ENCODE measurements at regions not wholly inside any gene's neighbourhood (a gene's known extent, or its start where the extent isn't known, plus 50 kb on each side); places are given as distances from the start of the nearest gene placed in this dataset.

GRCh38 chr1:83813576-83813975 lies 185.4 kb downstream of the TTLL7 start:
- no peak for DNase-seq
- no peaks in the 10 kb centered on the region for H3K27me3 ChIP-seq
- H3K36me3 ChIP-seq, result no peaks in the 10 kb centered on the region
- H3K9me3 ChIP-seq, result no peaks in the 10 kb centered on the region
- no peak overlapping the region for H3K4me3 ChIP-seq

DNA sequence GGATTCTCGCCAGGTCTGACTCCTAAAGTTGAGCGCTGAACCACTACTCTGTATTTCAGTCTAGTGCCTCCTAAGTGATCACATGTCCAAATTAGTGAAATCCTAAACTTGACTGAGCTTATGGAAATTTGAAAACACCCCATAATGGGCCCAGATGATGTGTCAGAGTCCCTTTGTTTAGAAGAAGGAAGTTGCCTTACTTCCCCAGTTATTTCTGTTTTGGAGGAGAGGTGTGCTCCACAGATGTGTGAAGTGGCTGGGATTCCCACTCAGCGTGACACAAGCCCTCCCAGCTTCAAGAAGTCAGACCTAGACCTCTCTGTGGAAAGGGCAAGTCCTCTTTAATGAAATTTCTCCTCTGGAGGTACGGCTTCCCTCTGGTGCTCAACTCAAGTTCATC lies 188.8 kb downstream of the TTLL7 start:
- no peaks in the 10 kb centered on the region for H3K27me3 ChIP-seq
- no peaks in the 10 kb centered on the region for H3K36me3 ChIP-seq
- no peak overlapping the region for H3K4me3 ChIP-seq
- no peak for DNase-seq
- H3K9me3 ChIP-seq, result no peaks in the 10 kb centered on the region

DNA sequence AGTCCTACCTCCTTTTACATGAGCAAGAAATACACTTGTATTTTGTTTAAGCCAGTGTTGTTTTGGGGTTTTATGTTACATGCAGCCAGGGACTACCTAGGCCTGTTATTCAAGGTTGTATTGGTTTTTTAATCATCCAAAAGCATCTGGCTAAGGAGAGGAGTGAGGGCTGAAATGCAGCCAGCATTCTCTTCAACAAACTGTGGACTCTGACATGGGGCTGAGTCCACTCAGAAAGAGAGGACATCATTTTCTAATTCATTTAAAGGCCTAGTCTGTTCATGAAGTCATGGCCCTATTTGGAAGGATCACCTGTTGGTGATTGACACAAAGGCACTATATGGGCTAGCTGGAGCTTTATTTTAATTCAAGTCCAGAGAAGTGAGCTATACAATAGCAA lies 190.4 kb downstream of the TTLL7 start:
- H3K27me3 ChIP-seq, result no peaks in the 10 kb centered on the region
- H3K9me3 ChIP-seq, result no peaks in the 10 kb centered on the region
- DNase-seq, result no peak
- no peak overlapping the region for H3K4me3 ChIP-seq
- no peaks in the 10 kb centered on the region for H3K36me3 ChIP-seq

DNA sequence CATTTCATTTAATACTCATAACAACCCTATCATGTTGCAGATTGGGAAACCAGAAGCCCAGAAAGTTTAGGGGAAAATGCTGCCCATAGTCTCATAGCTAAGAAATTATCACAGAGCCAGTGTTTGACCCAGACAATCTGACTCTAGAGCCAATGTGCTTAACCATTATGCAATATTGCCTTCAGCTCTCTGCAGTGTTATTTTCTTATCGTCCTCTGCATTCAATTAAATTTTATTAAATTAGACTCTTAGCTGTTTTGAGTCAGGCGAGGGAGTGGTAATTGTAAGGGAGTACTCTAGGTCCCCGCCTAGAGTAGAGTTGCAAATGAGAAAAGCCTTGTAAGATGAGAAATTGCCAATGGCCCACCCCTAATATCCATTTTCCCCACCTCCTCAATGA lies 191.1 kb downstream of the TTLL7 start:
- H3K36me3 ChIP-seq, result no peaks in the 10 kb centered on the region
- H3K27me3 ChIP-seq, result no peaks in the 10 kb centered on the region
- H3K9me3 ChIP-seq, result no peaks in the 10 kb centered on the region
- no peak for DNase-seq
- H3K4me3 ChIP-seq, result no peak overlapping the region

DNA sequence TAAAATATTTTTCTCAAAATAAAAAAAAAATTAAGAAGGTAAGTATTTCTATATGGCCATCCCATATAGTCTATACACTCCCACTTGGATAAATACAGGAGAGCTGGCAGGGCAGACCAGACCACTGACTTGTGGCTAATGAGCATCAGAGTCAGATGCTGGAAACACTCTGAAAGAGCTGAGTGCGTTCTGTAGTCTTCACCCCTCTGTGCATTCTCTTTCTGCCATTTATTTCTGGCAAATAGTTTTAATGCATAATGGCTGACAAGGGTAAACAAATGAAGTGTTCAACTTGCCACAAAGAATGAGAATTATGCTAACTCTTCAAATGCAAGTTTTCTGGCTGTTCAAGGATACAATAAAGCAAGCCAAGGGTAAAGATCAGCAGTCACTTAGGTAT lies 191.7 kb downstream of the TTLL7 start:
- no peak for DNase-seq
- H3K9me3 ChIP-seq, result no peaks in the 10 kb centered on the region

GRCh38 chr1:83805921-83806320 lies 193.0 kb downstream of the TTLL7 start:
- no peaks in the 10 kb centered on the region for H3K27me3 ChIP-seq
- no peak overlapping the region for H3K4me3 ChIP-seq
- H3K9me3 ChIP-seq, result no peaks in the 10 kb centered on the region
- no peak for DNase-seq
- no peaks in the 10 kb centered on the region for H3K36me3 ChIP-seq

More for the DNA sequence above, 191.7 kb downstream of the TTLL7 start:
- Histone ChIP-seq H3K27me3 (no peaks in the 10 kb centered on the region), H3K4me3 (no peak overlapping the region), H3K36me3 (no peaks in the 10 kb centered on the region)

DNA sequence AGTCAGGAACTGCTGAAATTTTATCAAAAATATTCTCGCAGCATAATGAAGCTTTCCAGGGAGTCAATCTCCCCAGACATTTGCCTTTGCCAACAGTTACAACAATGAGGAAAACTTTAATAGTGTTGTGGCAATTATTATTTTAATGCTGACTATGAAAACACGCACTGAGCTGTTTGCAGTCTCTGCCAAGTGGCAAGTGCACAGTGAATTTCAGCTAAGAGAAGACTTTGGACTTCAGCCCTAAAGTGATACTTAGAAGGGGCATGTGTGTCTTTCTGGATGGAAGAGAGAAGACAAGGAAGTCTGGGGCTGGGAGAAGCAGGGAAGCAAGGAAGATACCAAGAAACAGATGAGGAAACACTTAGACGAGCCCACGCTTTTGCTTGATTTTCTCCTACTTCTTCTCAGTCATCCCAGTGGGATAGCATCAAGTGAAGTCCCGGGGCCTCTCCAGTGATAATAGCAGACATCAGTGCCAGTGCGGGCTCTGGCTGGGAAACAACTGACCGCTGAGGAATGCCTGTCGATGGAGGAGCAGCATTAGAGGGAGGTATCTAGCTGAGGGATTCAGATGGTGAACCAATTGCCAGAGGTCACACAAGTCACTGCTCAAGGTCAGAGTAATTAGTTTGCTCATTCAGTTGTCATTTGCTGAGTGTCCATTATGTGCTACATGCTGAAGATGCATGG lies 196.3 kb downstream of the TTLL7 start:
- no peaks in the 10 kb centered on the region for H3K36me3 ChIP-seq
- H3K27me3 ChIP-seq, result no peaks in the 10 kb centered on the region
- H3K4me3 ChIP-seq, result no peak overlapping the region
- DNase-seq, result no peak
- no peaks in the 10 kb centered on the region for H3K9me3 ChIP-seq

GRCh38 chr1:83802023-83802422 lies 196.9 kb downstream of the TTLL7 start:
- Histone ChIP-seq H3K36me3 (no peaks in the 10 kb centered on the region), H3K9me3 (no peaks in the 10 kb centered on the region), H3K4me3 (no peak overlapping the region), H3K27me3 (no peaks in the 10 kb centered on the region)
- no peak for DNase-seq

DNA sequence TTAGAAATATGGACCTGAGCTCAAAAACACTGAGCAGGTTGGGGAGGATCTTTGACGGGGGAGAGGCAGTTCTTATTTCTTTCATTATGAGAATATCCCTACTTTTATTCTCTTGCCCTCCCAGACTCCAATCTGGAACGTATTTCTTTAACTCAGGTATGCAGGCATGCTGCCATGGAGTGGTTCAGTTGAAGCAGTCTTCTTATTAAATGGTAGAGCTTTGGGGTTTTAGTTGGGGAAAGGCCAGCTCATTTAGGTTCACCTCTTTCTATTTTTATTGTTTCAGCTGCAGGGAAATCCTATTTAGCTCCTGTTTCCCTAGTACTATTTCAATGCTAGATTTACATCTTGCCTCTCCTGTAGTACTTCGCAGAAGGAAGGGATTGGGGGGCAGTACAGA lies 198.9 kb downstream of the TTLL7 start:
- H3K36me3 ChIP-seq, result no peaks in the 10 kb centered on the region
- H3K9me3 ChIP-seq, result no peaks in the 10 kb centered on the region
- DNase-seq, result no peak
- H3K4me3 ChIP-seq, result no peak overlapping the region
- no peaks in the 10 kb centered on the region for H3K27me3 ChIP-seq

- no peak for DNase-seq
- Histone ChIP-seq H3K36me3 (no peaks in the 10 kb centered on the region), H3K9me3 (no peaks in the 10 kb centered on the region), H3K4me3 (no peak overlapping the region), H3K27me3 (no peaks in the 10 kb centered on the region)
Observed at GRCh38 chr1:83799594-83799993, 199.3 kb downstream of the TTLL7 start.

DNA sequence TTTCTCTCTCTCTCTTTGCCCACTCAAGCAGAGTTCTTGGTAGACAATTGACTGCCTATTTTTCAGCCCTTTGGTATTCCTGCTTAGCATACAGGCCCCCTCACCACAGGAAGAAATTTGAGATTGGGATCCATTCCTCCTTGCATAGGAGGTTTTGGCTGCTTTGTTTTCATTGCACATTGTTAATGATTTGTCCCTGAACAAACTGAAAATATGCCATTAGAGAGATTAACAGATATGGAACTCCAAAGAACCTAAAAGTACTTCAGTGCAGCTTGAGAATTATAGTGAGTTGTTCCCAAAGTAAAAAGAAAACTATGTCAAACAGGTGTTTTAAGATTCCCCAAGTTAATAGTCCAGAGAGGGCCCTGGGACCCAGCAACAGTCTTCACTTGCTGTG lies 200.0 kb downstream of the TTLL7 start:
- Histone ChIP-seq H3K36me3 (no peaks in the 10 kb centered on the region), H3K4me3 (no peak overlapping the region), H3K9me3 (no peaks in the 10 kb centered on the region), H3K27me3 (no peaks in the 10 kb centered on the region)
- no peak for DNase-seq

- H3K27me3 ChIP-seq, result no peaks in the 10 kb centered on the region
- H3K36me3 ChIP-seq, result no peaks in the 10 kb centered on the region
- DNase-seq, result no peak
- H3K9me3 ChIP-seq, result no peaks in the 10 kb centered on the region
- no peak overlapping the region for H3K4me3 ChIP-seq
Observed at GRCh38 chr1:83796409-83796808, 202.5 kb downstream of the TTLL7 start.

DNA sequence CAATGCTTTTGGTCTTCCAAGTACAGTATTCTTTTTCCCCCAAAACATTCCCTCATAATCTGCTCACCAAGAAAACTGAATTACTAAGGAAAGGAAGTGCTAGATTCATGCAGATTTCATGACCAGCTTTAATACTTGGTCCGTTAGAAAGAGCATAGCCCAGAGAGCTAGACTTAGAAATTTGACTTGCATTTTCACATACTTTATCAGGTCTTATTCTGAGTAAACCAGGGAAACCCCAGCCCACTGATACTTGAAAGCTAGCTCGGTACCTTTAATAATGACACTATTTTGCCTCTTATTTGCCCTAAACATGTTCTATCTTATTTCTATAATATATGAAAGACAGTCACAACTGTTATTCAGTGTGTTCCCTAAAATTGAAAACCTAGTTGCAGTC lies 204.5 kb downstream of the TTLL7 start:
- no peak for DNase-seq
- Histone ChIP-seq H3K27me3 (no peaks in the 10 kb centered on the region), H3K9me3 (no peaks in the 10 kb centered on the region), H3K36me3 (no peaks in the 10 kb centered on the region), H3K4me3 (no peak overlapping the region)

DNA sequence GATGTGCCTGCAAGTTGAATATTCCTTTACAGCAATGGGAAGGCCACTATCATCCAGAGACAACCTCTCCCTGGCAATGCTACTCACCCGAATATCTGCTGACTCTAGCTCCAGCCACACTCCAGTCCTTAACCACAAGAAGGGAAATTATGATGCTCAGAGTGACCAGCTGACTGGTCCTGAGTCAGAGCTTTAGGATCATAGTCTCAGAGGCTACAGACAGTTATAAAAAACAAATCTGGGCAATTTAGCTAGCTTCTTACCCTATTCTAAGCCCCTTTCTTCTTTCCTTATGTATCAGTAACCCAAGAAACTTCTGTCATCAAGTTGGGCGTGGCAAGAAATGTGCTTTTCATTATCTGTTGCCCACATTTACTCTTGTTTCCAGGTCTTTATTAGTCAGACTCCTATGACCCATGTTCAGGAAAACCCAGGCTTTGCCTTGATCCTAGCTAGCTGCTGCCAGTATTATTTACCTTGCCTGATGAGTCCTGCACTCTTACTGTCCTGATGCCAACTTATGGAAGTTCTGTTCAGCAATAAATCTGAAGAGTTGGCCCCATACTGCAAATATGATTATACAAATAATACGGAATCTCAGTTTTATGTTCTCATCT lies 207.0 kb downstream of the TTLL7 start:
- no peaks in the 10 kb centered on the region for H3K36me3 ChIP-seq
- no peaks in the 10 kb centered on the region for H3K9me3 ChIP-seq
- no peak overlapping the region for H3K4me3 ChIP-seq
- H3K27me3 ChIP-seq, result no peaks in the 10 kb centered on the region
- DNase-seq, result peak; percentile 6

DNA sequence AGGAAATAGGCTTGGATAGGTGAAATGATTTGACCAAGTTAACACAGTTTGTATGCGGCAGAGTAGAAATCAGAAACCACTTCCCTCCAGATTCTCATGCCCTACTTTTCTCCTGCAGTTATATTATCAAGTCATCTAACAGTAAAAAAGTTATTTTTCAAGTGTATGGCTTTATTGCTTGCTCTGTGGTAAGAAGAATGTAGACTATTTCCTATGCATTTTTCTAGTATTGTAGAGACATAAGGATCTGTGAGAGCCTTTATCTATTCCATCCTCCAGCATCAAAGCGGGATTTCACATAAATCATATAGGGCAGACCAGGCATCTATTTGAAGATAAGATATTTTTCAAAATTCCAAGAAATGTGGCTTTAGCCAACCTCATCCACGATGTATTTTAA lies 208.5 kb downstream of the TTLL7 start:
- Histone ChIP-seq H3K4me3 (no peak overlapping the region), H3K9me3 (no peaks in the 10 kb centered on the region), H3K27me3 (no peaks in the 10 kb centered on the region), H3K36me3 (no peaks in the 10 kb centered on the region)
- no peak for DNase-seq

GRCh38 chr1:83787246-83787998 lies 211.5 kb downstream of the TTLL7 start:
- no peaks in the 10 kb centered on the region; the same call in 1 of the 2 replicates for H3K9me3 ChIP-seq
- DNase-seq, result no peak

DNA sequence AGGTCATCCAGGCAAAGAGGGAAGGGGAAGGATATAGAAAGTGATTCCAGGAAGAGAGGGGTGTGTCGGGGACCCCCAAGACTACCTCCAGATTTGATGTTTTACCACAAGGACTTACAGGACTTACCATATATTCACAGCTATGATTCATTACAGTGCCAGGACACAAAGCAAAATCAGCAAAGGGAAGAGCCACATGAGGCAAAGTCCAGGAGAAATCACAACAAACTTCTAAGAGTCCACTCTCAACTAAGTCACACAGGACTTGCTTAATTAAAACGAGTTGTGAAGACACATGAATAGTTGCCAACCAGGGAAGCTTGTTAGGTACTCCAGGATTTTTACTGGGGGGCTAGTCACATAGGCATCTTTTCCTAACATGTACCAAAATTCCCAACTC lies 217.3 kb downstream of the TTLL7 start:
- Histone ChIP-seq H3K27me3 (peaks cover 2% of the 10 kb centered on the region; the same call in 1 of the 2 replicates), H3K9me3 (no peaks in the 10 kb centered on the region; the same call in 1 of the 2 replicates), H3K4me3 (no peak overlapping the region), H3K36me3 (no peaks in the 10 kb centered on the region)
- DNase-seq, result no peak

More at GRCh38 chr1:83787246-83787998, 211.5 kb downstream of the TTLL7 start:
- Histone ChIP-seq H3K36me3 (no peaks in the 10 kb centered on the region), H3K4me3 (no peak overlapping the region), H3K27me3 (no peaks in the 10 kb centered on the region)

GRCh38 chr1:83779565-83779964 lies 219.4 kb downstream of the TTLL7 start:
- no peaks in the 10 kb centered on the region for H3K36me3 ChIP-seq
- no peaks in the 10 kb centered on the region; the same call in 1 of the 2 replicates for H3K9me3 ChIP-seq
- H3K4me3 ChIP-seq, result no peak overlapping the region
- H3K27me3 ChIP-seq, result peaks cover 2% of the 10 kb centered on the region; the same call in 1 of the 2 replicates
- no peak for DNase-seq

Data from MG63 (cell line).